GM21717 (cell line): ENCODE measurements at regions not wholly inside any gene's neighbourhood (a gene's known extent, or its start where the extent isn't known, plus 50 kb on each side); places are given as distances from the start of the nearest gene placed in this dataset.
"Not testable (repeated sequence)": the region's sequence is repeated elsewhere in the genome, so short reads cannot be mapped to it uniquely, and the experiment has no call there.

ENCODE experiments used
- ATAC-seq: cut with Tn5 transposase; IDR thresholded peaks from one replicate; pipeline ENCODE4 v1.9.1; 2021; ENCODE audit warnings: mild to moderate bottlenecking, moderate library complexity; ENCODE audit not compliant: unreplicated experiment

DNA sequence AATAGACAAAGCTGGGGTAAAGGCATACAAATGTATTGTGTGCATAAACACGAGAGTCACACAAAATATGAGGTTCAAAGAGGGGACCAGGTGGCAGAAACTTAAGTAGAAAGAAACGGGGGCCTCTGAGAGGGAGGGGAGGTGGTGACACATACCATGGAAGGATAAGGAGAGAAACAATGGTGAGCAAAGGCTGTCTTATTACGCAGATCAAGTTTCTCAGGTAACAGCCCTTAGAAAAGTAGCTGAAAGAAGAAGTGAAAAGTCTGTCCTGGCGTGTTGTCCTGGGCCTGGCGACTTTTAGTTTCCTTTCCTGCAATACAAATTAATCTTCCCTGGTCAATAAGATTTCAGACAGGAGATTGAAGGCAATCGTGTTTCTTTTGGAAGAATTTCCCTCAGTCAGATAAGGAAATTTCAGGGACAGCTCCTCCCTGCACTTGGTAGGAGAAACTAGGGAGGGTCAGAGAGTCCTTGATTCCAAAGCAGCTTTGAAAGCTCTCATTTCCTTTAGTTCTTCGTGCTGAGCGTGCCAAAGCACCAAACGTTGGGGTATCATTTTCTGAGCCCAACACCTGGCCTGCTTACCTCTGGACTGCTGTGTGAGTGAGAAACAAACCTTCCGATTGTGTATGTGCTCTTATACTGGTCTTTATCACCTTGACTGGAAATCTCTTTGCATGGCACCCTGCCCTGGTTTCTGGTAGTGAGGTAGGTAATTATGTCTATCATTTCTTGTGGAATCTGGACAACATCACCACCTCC lies 676.7 kb upstream of the LCORL start:
- peak; percentile 84 for ATAC-seq

DNA sequence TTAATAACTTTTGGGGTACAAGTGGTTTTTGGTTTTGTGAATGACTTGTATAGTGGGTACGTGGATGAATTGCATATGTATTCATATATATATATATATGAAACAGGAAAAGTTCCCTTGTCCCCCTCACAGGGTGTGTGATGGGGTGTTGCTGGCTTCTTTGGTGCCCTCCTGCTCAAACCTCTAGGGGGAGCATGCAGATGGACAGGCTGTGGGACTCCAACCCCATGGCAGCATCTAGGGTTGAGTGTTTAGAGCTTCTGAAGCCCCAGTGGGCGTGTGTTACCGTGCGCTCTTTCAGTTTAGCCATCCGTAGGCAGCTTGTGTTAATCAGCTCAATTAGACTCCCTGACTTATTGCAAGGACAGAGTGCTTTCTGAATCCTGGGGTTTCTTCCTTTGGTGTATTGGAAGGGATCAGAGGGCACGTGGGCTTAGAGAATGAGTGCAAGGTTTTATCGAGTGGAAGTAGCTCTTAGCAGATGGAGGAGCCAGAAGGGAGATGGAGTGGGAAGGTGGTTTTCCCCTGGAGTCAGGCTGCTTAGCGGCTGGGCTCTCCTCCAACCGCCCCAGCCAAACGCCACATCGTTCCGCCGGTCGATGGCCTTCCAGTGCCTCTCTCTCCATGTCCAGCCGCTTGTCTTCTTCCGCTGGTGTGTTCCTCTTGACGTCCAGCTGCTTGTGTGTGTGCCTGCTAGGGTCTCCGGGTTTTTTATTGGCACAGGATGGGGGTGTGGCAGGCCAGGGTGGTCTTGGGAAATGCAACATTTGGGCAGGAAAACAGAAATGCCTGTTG lies 674.4 kb upstream of the LCORL start:
- no peak for ATAC-seq

DNA sequence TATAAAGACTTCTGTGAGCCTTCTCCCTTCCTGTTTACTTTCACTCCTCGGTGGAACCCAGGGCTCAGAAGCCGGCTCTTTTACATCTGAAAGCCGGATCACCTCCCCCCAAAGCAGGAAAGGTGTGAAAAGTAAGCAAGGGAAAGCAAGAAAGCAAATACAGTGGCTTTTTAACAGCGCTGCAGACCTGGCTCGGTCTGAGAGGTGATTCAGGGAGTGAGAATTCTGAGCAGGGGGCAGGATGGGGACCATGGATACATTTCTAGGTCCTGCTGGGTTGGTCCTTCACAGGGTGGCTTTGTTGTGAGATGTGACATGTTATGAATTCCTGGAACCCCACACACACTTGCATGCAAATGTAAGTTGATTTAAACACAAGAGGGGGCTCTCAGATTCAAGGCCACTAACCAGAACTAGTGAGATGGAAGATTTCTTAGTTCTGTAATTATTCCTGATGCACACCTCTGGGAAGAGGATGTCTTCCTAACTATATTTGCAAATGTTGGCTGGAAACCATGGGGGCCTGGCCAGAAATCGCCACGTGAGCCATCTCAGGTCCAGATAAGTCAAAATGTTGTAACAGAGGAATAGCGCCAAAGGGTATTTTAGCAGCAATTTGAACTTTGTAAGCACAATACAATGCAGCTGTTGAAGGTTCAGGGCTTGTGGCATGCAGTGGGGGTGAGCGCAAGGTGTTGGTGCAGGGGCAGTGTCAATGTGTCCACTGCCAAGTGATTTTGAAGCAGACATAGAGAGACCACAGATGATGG lies 670.1 kb upstream of the LCORL start:
- ATAC-seq: no peak

DNA sequence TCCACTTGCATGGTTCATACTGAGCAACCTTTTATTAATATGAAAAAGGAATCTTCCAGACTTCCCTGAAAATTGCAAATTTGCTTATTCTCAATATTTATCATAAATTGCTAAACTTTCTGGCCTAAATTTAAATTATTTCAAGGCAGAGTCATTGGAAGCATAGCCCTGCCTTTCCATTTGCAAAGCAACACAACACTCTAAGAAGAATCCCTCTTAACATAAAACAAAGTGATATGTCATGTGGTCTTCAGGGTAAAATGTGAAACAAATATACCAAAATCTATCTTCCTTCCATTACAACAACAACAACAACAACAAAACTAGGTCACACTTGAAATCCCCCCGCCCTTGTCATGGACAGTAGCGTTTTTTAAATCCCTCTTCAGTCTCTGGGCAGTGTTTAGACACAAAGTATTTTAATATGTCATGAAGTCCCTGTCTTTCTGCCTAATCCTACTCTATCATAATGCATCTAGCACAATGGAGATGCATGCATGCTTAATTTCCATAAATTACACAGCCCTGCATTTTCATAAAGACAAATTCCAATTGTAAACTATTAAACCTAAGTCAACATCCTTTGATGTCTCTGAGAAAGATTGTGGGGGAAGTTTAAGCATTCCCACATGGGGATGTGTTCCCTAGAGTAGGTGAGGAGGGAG lies 668.9 kb upstream of the LCORL start:
- no peak for ATAC-seq

DNA sequence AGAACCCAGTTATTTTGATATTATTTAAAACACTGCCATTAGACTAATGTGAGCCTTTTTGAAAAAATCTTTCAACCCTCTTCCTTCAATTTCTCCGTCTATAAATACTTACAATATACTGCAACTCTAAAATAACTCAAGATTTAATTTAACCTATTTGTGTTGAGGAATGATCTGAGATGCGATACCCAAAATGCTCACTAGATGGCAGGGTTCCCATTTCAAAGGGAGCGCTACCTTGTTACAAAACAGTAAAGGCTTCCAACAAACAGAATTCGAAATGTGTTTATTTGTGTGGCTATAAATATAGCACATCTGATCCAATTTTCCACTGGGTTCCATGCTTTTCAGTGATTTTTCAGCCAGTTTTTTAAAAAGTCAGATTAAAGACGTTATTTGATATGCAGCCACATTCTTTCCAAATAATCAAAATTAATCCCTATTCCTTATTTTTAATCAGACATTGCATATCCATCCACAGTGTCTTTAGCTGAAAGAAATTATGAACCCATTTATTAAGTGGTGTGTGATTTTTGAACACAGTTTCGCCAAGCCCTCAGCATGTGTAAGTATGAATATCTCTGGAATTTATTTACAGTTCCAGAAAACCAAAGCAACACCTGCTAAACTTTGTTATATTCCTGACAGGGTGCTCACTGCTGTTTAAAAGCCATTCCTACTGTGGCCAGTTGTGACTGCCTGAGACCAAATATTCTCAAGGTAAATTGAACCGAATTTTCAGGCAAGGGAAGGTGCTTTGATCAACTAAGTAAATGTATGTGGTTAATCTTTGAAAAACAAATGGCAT lies 668.0 kb upstream of the LCORL start:
- peak; percentile 60 for ATAC-seq

DNA sequence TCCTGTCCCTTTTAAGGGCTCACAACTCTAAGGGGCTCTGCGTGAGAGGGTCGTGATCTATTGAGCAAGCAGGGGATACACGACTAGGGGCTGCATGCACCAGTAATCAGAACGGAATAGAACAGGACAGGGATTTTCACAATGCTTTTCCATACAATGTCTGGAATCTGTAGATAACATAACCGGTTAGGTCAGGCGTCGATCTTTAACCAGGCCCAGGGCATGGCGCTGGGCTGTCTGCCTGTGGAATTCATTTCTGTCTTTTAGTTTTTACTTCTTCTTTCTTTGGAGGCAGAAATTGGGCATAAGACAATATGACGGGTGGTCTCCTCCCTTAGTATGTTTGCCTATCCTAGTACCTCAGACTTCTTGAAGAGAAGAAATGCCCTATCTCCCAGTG lies 666.8 kb upstream of the LCORL start:
- not testable (repeated sequence) for ATAC-seq

DNA sequence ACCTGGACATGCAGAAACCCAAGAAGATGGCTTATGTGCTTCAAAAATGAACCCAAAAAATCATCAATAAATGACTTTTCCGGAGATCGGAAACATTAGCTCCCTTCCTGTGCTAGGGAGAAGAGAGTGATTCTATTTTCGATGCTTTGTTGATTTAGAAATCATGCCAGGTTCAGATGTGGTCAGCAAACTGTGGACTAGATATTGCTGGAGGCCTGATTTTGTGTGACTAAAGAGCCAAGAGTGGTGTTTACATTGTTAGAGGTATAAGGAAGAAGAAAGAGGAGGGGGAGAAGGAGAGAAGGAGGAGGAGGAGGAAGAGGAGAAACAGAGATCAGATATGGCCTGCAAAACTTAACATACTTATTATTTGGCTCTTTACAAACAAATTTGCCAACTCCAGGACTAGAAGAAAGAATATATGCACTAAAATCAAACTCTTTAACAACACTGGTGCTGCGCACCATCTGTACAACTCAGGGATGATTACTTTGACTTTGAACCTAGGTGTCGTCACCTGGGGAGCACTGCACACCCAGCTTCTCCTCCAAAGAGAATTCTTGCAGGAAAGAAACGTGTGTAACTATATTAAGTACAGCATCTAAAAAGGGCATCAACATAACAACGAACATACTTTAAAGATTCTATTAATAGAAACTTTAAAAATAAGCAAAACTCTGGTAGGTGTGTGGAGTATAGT lies 664.9 kb upstream of the LCORL start:
- no peak for ATAC-seq

DNA sequence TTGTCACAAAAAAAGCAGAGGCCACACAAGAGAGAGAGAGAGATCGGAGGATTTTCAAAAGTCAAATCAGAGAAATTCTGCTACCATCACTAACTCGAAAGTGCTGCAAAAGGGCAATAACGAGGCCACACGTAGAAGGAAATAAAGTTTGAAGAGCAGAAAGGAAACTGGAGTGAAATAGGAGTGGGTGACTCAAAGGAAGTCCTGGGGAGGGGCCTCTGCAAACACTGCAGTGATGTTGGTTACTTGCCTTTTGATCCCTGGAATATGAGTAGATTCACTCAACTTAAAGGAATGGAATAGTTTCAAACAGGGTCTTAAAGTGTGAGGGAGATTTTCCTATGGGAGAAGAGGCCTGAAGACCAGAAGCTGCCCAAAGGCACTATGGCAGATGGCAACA lies 663.4 kb upstream of the LCORL start:
- no peak for ATAC-seq

DNA sequence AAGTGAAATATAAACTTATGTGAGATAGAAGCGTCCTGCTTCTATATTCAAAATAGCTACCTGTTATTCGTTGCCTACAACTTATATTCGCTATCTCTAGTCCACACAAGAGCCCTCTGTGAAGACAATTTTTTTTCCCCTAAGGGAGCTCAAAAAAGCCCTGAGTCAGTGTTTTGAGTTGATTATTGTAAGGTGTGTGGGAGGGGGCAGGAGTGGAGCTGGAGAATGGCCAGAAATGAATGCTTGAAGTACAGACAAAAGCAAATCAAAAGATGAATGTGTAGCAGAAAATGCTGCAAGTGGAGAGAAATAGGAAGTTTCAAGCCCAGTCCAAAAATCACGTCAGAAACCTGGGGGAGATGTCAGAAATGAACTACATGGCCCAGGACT lies 655.0 kb upstream of the LCORL start:
- ATAC-seq: no peak

DNA sequence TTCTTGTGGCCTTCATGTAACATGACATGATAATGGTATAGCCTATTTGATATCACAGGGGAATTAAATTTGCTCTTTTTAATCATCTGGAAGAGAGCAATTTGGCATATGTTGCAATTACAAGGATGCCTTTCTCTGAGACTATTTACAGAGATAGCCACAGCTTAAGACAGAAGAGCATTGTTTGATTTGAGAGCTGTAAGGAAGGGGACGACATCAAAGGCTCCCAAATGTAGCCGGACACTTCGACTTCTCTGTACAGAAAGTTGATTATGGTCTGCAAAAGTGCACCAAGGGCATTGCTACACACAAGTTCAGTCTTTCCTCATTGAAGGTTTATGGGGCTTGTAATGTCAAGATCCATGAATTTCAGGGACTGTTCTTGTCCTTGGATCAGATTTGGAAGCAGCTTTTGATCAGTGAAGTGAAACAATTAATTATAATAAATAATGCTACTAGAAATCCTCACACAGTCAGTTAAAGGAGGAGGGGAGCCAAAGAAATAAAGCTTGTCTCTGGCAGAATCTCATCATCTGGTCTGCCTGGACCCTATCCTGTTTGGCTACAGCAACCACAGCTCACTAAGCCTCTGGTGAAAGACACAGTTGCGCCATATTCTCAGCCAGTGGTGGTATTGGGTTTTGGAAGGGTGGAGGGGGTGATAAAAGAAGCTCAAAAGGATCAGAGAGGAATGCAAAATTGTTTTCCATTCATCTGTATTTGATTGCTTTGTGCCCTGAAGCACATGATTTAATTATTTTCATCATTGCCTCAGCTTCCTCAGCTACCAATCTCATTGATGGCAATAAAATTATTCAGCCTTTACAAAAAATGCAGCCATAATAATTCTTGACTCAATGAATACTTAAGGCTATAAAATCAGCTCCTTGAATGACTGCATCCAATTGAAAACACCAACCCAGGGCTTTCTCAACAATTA lies 654.3 kb upstream of the LCORL start:
- ATAC-seq: no peak

DNA sequence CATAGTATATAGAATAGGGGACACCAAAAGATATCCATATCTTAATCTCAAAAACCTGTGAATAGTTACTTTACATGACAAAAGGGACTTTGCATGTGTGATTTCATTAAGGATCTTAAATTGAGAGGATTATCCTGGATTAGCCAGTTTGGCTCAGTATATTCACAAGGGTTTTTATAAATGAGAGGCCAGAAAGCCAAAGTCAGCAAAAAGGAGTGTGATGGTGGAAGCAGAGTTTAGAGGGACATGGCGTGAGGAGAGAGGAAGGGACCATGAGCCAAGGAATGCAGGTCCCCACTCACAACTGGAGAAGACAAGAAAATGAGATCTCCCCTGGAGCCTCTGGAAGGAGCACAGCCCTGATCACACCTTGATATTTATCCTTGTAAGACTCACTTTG lies 648.5 kb upstream of the LCORL start:
- ATAC-seq: no peak

DNA sequence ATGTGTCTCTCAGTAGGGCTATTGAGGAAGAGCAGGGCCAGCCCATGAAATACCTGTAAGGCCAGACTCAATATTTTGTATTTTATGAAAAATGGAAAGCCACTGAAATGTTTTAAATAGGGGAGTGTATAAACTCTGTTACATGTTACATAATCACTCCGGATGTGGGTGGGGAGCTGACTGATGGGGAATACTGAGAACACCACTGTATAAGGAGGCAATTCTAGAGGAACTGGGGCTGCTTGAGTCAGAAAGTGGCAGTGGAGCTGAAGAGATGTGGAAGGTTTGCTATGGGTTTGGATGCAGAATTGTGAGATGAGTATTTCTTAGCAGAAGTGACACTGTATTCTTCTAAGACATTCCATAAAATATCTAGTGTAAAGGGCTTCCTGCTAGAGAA lies 647.8 kb upstream of the LCORL start:
- no peak for ATAC-seq

DNA sequence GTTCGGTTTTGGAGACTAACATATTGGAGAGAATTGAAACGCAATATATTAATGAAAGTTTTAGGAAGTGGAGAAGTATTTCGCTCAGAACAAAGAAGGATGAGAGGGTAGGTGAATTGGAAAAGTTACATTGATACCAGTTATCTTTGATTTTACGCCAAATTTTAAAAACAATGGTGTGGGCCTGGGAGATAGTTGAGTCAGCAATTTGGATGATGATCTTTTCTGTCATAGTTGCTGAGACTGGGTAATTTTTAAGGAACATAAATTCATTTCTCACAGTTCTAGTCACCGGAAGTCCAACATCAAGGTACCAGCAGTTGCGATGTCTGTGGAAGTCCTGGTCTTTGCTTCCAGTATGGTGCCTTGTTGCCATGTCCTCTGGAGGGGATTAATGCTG lies 644.8 kb upstream of the LCORL start:
- ATAC-seq: no peak

DNA sequence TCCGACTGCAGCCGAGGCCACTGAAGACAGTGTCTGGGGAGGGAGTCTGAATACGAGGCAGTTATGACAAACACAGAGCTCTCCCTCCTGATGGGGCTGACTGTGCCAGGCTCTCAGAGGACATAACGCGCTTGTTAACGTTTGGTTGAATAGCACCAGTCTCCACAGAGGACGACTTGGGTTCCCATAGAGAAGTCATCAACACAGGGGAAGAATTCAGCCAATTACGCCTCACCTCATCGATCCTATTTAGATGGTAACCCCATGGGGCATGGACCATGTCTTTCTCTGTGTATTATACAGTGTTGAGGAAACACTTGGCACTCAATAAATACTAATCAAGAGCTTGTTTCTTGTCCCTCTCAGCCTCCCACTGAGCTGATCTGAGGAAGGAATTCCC lies 642.6 kb upstream of the LCORL start:
- no peak for ATAC-seq

DNA sequence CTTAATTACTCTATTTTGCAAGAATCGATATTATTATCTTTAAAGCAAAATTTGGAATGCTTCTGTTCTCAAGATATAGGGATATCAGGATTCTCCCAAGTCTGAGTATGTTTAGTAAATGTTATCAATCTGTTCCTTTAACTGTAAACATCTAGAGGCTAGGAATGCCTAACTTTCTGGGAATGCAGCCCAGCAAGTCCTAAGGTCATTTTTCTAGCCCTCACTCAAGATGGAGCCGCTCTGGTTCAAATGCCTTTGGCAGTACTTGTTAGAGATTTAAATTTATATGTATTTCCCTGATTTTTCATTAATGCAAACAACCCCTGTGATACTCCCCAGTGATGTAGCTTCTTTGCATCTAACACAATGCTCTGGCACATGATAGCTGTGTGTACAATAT lies 623.8 kb upstream of the LCORL start:
- no peak for ATAC-seq

DNA sequence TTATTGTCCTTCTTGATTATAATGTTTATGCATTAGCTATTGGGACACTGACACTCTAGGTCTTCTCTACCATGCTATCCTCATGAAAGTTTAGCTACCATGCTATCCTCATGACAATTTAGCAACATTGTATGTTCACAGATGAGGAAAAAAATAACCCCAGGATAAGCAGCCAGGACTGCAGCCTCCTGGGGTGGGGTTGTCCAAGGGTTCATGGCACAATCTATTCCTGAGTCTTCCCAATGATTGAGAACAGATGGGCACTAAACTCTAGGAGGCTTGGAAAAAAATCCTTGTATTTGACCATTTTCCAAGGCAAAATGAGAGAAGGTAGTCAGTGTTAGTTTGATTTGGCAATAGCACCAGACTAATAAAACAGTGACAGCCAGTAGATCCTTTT lies 619.8 kb upstream of the LCORL start:
- no peak for ATAC-seq

DNA sequence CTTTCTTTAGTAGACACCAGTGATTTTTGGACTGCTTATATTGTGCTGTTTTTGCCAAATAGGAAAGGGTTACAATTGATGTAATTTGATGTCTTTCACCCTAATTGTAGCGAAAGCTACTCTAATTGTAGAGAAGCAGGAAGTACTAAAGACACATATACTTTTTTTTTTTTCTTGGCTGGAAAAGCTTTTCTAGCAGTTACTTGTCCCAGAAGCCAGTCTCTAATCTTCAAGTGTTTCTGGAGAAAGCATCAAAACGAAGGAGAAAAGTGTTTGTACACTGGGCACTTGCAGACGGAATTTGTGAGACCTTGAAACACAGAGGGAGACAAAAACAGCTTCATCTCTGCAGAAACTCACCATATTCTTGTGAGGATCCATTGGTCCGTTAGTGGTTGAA lies 616.5 kb upstream of the LCORL start:
- ATAC-seq: no peak

DNA sequence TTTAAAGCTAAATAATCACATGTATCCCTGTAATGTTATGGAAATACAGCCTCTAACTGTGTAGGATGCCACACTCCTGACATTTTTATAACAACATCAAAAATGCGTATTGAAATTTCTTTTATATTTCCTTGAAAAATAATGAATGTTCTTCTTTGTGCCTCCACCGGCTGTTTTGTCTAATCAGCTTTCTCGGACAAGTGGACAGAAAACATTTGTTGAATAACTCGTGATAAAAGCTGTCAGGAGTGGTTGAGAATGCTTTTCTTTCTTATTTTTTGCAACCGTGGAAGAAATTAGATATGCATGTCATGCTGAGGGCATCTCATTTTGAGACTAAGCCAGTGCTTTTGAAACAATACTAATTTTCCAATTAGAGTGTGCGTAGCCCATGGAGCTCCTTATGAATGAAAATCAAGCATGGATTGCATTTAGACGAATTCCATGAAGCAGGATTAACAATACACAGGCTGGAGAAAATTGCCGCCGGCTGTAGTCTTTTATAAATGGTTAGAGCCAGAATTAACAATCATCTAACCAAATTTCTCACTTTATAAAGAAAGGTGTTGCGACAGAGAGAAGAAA lies 614.5 kb upstream of the LCORL start:
- no peak for ATAC-seq
